ENCODE measurements at regions not wholly inside any gene's neighbourhood (a gene's known extent, or its start where the extent isn't known, plus 50 kb on each side); places are given as distances from the start of the nearest gene placed in this dataset.
"Not testable (repeated sequence)": the region's sequence is repeated elsewhere in the genome, so short reads cannot be mapped to it uniquely, and the experiment has no call there.

DNA sequence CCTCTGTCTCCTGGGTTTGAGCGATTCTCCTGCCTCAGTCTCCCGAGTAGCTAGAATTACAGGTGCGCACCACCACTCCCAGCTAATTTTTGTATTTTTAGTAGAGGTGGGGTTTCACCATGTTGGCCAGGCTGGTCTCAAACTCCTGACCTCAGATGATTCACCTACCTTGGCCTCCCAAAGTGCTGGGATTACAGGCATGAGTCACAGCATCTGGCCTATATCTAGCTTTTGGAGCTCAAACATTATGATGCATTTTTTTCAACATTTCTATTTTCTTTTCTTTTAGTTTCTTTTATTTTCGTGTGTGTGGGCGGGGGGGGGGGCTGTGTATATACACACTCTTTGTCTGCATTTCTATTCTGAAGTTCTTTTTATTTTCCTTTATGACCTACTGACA is 85.6 kb upstream of the PEG3 start:
- TF ChIP-seq, protein P1, sequence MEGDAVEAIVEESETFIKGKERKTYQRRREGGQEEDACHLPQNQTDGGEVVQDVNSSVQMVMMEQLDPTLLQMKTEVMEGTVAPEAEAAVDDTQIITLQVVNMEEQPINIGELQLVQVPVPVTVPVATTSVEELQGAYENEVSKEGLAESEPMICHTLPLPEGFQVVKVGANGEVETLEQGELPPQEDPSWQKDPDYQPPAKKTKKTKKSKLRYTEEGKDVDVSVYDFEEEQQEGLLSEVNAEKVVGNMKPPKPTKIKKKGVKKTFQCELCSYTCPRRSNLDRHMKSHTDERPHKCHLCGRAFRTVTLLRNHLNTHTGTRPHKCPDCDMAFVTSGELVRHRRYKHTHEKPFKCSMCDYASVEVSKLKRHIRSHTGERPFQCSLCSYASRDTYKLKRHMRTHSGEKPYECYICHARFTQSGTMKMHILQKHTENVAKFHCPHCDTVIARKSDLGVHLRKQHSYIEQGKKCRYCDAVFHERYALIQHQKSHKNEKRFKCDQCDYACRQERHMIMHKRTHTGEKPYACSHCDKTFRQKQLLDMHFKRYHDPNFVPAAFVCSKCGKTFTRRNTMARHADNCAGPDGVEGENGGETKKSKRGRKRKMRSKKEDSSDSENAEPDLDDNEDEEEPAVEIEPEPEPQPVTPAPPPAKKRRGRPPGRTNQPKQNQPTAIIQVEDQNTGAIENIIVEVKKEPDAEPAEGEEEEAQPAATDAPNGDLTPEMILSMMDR (IDR thresholded peaks at IDR 0.05; ENCODE audit: low read depth, low read length) = not testable (repeated sequence)
- not testable (repeated sequence) for TF ChIP-seq MYC (IDR thresholded peaks at IDR 0.05; ENCODE audit: low read depth, low read length); POLR2A (IDR thresholded peaks at IDR 0.05; ENCODE audit: extremely low read depth, insufficient read length)
